Endothelial cell of hepatic sinusoid (primary cell): ENCODE measurements at regions not wholly inside any gene's neighbourhood (a gene's known extent, or its start where the extent isn't known, plus 50 kb on each side); places are given as distances from the start of the nearest gene placed in this dataset.

Experiments used
- in situ Hi-C: cut with HindIII; loops from 2 replicates; pipeline ENCODE4 v1.10.0; 2017; ENCODE audit warnings: low sequenced_read_pairs

- in situ Hi-C loops, result no loop called here
Observed at GRCh38 chr14:104432611-104433231, 146.8 kb upstream of the C14orf180 start.

- in situ Hi-C loops, result no loop called here
Observed at GRCh38 chr14:104433401-104434213, 146.0 kb upstream of the C14orf180 start.

GRCh38 chr14:104434214-104435076 is 145.1 kb upstream of the C14orf180 start:
- in situ Hi-C loops, result no loop called here

GRCh38 chr14:104435147-104436046 is 144.2 kb upstream of the C14orf180 start:
- in situ Hi-C loops, result no loop called here

GRCh38 chr14:104436047-104436591 is 143.4 kb upstream of the C14orf180 start:
- in situ Hi-C loops, result no loop called here

- in situ Hi-C loops, result no loop called here
Observed at GRCh38 chr14:104436741-104437701, 142.5 kb upstream of the C14orf180 start.

GRCh38 chr14:104437703-104438102 is 141.9 kb upstream of the C14orf180 start:
- in situ Hi-C loops, result no loop called here

GRCh38 chr14:104438166-104438887 is 141.2 kb upstream of the C14orf180 start:
- in situ Hi-C loops, result no loop called here

- in situ Hi-C loops, result no loop called here
Observed at GRCh38 chr14:104439625-104440024, 139.9 kb upstream of the C14orf180 start.

GRCh38 chr14:104440297-104440956 is 139.1 kb upstream of the C14orf180 start:
- in situ Hi-C loops, result no loop called here

GRCh38 chr14:104441275-104442106 is 138.1 kb upstream of the C14orf180 start:
- in situ Hi-C loops, result no loop called here

GRCh38 chr14:104442107-104442551 is 137.4 kb upstream of the C14orf180 start:
- in situ Hi-C loops, result no loop called here

- in situ Hi-C loops, result no loop called here
Observed at GRCh38 chr14:104442631-104443390, 136.8 kb upstream of the C14orf180 start.

GRCh38 chr14:104443391-104444158 is 136.0 kb upstream of the C14orf180 start:
- in situ Hi-C loops, result no loop called here
